UCSD-AML1 (cell line): ENCODE measurements at regions not wholly inside any gene's neighbourhood (a gene's known extent, or its start where the extent isn't known, plus 50 kb on each side); places are given as distances from the start of the nearest gene placed in this dataset.

Experiments
- DNase-seq: peaks from one replicate; lab custom pipeline; 2025; ENCODE audit not compliant: unreplicated experiment; lab: John Stamatoyannopoulos, UW

DNA sequence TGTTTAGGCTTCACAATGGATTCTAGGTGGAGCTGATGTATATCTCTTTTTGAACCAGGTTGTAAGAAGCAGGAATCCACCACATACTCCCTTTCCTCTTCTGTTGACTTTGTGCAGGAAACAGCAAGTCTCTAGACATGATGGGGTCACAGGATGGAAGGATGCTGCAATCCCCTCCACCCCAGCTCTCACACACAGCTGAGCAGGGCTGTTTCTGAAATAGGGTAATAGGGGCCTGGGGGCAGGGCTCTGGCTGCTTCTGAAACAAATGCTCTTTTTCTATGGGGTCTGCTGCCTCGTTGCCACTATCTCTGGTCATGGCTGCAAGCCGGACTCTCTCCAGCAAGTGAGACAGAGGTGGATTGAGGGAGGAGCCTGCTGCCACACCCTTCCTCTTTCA is 148.9 kb downstream of the SOX11 start:
- no peak for DNase-seq

DNA sequence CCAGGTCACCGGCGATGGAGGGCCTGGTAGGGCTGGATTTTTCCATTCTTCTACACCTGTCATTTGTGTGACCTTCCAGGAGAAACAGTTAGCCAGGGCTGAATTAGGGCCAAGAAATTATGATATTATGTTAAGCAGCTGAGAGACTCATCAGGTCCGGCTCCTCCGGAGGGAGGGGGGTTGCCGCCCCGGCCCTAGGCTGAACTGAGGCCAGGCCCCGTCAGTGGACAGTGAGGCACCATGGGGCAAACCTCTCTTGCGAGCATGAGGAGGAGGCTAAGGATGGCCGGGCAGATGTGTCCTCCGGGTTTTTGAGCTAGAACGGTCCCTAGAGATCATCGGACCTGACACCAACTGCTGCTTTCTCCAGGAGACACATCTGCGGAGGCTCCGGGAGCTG is 150.1 kb downstream of the SOX11 start:
- no peak for DNase-seq

DNA sequence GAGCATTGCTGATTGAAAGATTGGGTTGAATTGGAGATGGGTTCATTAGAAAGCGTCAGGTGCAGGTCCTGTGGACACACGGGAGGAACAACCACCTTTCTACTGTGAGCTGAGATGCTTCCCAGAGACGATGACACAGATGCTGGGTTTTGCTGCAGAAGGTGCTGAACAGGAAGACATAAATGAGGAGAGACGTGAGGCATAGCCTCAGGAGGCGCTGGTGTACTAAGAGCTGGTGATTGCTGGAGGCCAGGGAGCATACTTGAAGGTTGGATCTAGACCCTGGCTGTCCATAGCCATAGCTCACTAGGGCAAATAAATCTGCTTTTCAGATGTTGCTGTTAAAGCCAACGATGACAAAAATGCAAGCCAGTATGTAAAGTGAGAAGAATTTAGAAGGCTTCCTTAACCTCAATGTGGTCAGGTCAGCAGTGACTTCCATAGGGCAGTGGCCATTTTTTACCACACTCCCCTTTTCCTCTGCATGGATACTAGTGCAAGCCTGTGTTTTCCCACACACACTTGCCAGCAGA is 153.7 kb downstream of the SOX11 start:
- DNase-seq: no peak

DNA sequence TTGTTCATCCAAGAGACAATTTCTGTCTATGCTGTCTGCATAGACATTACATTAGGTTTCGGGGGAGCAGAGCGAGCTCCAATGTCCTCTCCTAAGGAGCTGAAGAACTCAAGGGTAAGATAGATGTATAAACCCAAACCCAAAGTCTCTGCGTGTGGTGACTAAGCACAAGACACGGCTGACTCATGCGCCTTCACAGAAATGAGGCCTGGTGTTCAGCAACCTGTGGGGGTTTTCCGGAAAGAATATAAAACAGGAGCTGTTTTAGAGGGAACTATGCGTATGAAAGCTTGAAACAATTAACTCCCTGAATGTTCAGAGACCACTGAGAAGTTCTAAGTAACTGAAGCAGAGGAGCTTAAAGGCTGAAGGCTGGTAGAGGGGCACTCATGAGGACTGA is 154.7 kb downstream of the SOX11 start:
- no peak for DNase-seq

DNA sequence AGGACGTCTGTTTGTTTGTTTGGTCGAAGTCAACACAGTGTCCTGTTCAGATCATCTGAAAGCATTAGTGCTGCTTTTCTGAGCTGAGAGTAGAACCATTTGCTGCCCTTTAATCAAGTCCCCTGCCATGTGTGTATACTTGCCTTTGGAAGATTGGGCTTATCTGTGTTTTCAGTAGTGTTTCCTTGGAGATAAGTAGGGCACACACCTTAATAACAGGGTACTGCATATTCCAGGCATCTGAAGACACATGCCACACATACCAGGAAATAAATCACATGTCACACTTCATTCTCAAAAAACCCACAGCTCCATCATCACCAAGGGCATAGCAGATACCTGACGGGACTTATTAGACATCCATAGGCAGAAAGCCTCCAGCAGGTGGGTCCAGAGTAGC is 157.4 kb downstream of the SOX11 start:
- no peak for DNase-seq

DNA sequence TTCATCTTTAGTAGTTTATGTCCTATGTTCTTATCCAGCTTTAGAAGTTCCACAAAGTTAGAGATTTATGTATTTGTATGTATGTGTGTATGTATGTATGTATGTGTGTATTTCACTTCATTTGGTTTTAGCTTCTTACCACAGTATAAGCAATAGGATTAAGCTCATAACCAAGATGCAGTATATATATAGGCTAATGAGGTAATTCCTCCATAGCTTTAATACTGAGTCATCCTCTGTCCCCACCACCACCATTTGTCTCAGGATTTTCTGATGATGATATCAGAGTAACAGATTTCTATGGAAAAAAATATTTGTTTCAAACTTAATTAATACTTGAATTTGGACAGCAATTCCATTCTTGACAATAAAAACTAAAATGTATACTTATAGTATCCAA is 159.2 kb downstream of the SOX11 start:
- no peak for DNase-seq

DNA sequence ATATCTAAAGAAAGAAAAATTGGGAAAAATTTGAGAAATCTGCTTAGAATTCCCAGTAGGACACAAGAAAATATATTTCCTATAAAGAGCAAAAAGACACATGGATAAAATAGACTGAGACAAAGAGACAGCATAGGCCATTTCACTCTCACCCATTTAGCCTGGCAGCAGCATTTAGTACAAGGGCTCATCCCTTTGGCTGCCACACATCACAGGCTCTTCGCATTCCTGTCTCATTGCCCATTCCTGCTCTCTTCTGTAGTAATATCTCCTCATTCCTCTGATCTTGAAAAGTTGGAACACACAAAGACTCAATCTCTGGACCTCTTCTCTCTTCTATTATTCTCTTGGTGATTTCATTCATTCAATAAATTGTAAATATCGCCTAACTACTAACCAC is 162.6 kb downstream of the SOX11 start:
- no peak for DNase-seq

DNA sequence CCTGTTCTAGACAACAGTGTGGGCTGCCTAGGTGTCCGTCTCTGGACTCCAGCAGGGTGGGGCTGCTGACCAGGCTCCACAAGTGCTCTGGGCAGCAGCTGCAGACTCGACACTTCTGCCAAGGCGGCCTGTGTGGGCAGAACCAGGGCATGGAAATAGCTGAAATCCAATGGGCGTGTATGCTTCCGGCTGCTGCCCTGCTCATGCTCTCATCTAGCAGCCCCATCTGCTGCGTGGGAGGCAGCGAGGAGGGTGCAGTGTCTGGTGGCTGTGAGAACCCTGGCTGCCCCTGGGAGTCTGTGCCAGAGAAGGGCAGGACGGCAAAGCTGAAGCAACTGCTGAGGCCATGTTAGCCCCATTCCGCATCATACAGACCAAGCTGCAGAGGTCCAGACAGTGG is 174.9 kb downstream of the SOX11 start:
- DNase-seq: no peak

DNA sequence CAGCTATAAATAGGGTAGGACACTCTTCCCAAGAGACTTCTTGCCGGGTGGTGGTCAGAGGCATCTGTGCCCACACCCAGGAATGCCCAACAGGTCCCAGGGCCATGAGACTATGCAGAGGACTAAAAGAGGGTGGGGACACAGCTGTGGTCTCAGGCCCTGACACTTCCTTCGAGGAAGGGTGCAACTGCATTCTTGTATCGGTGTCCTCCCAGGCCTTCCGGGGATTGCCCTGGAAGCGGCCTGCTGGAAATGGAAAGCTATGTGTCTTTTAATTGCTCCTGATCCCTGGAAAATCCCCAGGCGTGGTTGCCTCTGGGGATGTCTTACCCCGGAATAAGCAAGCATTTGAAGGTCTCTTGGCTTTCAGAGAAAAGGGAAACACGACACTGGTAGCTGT is 176.7 kb downstream of the SOX11 start:
- no peak for DNase-seq

DNA sequence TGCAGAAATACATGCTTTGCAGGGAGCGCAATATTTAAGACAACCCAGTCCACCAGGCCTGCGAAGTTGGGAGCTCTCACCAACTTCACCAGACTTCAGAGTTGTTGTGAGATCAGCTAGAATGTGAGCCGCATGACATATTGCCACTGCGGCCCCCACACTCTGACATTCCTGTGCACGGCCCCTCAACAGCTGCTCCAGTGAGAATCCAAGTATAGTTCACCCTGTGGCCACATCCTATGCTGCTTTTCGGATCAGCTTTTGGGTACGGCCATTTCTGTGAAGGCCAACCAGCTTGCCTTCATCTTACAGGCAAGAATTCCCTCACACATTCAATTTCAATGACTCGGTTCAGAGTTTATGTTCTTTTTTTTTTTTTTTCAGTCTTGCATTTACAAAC is 177.8 kb downstream of the SOX11 start:
- no peak for DNase-seq

DNA sequence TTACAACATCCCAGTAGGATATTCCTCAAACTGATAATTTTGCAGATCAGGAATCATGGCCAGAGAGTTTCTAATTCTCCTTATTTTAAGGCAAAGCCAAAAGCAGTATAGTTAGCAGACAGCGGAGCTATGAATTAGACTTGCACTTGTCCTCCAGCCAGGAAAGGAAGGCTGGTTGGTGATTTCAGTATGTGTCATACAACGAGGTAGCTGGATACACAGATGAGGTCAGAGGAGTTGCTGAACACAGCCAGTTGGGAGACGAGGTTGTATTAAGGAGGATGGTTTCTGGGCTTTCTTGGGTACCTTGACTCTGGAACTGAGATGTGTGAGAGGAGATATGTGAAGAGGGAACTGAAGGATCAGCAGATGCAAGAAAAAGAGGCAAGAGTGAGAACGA is 185.2 kb downstream of the SOX11 start:
- no peak for DNase-seq

DNA sequence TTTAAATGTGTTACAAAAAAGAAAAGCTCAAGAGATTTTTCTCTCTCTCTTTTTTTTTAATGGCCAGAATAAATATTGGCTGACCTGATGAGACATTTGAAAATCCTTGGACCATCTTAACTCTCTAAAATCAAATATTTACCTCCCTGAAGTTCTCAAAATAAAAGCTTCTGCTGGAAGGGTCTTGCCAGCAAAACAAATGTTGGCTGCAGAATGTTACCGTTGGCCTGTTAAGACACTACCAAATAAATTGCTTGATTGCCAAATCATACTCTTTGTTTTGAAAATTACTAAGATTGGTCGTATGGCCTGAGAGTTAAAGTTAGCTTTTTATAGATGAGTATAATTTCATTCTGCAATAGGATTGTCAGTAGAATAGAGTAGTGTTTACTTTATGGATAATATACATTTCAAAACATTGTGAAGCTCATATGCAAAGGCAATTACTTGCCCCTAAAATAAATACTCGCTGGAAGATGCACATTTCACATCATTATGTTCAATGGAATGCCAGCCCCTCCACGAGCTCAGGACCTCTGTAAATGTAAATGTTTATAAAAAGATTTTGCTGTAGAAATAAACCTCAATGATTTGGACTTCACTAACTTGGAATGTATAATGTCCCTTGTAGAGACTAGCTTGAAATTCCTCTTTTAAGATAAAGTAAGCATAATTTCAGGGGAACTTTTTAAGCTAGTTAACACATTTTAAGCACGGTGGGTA is 193.4 kb downstream of the SOX11 start:
- no peak for DNase-seq

DNA sequence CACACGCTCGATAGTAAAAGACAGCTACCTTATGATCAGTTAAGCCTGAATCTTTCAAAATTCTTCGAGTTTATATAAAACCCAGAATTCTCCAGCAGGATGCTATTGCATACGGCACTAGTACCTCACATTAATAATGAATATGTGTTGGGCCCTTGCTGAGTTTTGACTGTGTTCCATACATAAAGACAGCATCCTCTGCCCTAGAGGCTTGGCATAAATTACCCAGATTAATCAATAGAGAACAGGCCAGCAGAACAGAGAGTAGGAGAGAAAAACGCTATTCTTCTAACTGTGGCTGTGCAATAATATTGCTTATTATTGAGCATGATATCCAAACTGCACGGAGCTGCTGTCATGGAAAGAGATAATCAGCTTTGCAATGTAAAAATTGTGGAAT is 194.3 kb downstream of the SOX11 start:
- no peak for DNase-seq

DNA sequence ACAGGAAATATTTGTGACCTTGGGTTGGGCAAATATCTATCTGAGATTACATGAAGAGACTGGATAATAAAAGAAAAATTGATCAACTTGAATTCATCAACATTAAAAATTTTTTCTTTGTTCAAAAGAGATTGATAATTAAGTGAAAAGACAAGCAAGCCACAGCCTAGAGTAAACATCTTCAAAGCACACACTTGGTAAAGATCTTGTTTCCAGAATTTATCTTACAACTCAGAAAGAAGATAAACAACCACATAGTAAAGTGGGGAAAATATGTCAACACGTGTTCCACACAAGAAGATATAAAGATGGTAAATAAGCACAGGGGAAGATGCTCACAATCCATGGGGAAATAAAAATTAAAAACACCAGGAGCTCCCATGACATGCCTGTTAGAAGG is 195.9 kb downstream of the SOX11 start:
- DNase-seq: no peak

DNA sequence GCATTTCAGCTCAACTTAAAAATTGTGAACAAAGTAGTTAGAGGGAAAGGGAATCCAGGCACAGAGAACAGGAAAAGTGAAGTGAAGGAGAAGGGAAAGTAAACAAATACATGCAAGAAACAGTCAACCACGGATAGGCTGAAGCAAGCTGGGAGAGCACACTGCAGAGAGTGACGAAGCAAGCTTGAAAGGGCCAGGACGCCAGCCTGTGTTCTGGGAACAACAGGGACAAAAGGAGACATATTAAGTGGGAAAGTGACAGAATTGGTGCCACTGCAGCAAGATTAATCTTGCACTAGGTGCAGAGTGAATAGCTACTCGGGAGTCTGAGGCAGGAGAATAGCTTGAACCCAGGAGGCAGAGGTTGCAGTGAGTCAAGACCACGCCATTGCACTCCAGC is 197.3 kb downstream of the SOX11 start:
- DNase-seq: no peak

DNA sequence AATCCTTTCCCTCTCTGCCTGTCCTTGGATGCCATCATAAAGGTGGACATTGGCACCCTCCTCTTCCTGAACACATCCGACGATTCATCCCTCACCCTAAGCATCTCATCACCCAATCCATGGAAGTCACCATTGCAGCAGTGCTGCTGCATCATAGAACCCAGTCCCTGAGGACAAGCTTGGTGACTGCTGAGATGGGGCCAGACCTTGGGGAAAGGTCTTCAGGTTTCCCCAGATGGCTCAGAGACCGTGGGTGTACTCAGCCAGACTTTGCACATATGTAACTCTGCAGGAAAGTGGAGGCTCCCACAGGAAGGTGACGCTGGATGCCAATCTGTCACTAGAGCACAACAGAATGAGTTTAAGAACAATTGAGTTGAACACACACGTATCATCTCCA is 202.2 kb downstream of the SOX11 start:
- DNase-seq: no peak

DNA sequence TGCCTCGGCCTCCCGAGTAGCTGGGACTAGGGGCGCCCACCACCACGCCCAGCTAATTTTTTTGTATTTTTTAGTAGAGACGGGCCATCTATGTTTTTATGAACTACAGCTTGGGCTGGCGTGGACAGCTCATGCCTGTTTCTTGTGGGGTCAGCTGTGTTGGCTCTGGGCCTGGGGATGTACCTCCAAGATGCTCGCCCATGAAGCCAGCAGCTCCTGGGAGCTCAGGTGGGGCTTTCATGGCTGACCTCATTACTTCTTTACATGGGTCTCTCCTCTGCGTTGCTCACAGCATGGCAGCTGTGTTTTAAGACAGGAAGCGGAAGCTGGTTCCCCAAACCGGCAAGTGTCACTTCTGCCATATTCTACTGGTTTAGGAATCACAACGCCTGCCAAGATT is 203.1 kb downstream of the SOX11 start:
- no peak for DNase-seq

DNA sequence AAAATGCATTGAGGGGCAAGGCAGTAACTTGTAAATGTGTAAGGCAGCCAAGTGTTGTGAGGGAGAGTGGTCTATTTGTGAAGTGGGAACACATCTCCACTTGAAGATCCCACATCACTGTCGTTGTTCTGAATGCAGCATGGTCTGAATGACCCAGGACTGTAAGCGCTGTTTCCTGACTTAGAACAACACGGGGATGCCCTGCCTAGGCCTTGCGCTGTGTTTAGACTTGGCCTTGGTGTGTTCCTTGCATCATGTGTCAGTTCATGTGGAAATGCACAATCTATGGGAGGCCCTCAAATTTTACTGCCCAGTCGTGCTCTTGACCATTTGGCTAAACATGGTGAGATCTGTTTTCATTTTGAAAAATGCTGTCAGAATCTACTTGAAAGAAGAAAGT is 205.1 kb downstream of the SOX11 start:
- no peak for DNase-seq

DNA sequence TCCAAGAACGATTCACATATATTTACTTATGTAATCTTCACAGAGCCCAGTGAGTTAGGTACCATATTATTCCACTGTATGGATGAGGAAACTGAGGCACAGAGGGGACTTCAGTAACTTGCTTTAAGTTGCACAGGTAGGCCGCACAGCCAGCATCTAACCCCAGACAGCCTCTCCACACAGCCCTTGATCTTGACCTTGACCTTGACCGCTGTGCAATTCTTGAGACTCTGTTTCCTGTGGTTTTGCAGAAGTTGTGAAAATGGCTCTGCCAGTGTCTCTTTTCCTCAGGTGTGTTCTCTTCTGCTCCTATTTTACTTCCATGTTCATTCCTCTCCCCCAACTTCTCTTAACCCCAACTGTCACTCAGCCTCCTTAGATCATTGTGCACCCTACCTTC is 206.5 kb downstream of the SOX11 start:
- DNase-seq: no peak

DNA sequence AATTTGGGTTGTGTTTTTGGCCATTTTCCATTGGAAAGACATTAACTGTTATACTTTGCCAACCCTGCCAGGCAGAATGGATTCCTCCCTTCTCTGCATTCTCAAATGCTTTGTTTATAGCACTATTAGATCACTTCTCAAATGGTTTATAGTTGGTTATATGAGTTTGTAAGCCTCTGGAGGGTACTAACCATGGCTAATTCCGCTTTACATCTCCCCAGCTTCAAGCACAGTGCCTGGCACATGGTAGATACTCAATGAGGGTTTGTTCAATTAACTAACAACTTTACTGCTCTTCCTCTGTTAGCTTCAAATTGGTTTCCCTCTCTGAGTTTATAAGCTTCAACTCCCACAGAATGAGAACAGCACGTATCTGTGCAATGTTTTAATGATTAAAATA is 213.5 kb downstream of the SOX11 start:
- no peak for DNase-seq

DNA sequence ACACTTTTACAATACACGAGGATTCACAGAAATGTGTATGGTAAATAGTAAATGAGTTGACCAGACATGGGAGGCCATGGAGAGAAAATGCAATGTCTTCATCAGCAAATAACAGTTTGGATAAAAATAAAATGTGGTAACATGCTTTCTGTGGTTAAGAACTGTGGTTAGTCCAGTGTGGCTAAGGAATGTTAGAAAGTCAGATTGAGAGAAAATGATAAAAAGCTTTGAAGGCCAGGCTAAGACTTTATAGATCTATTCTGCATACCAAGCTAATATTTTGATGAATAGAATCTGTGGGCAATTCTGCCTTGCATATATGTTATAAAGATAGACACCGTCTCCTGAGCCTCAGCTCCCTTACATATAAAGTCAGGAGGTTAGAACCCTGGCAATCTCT is 215.9 kb downstream of the SOX11 start:
- DNase-seq: no peak

DNA sequence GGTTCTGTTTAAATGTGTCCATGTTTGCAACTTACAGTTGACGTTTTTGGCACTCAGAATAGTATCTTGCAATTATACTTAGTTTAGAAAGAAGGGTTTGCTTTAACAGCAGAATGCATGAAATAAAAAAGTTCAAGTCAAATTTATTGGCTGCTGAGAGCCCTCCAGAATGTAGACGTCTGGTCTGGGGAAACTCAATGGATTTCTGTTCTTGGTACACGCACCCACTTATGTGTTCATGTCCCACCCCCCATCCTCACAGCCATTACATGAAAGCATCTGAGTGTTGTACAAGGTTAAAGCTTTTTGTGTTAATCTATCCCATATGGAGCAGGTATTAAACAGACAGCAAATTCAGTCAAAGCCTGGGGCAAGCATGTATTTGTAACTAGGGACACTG is 219.5 kb downstream of the SOX11 start:
- no peak for DNase-seq

DNA sequence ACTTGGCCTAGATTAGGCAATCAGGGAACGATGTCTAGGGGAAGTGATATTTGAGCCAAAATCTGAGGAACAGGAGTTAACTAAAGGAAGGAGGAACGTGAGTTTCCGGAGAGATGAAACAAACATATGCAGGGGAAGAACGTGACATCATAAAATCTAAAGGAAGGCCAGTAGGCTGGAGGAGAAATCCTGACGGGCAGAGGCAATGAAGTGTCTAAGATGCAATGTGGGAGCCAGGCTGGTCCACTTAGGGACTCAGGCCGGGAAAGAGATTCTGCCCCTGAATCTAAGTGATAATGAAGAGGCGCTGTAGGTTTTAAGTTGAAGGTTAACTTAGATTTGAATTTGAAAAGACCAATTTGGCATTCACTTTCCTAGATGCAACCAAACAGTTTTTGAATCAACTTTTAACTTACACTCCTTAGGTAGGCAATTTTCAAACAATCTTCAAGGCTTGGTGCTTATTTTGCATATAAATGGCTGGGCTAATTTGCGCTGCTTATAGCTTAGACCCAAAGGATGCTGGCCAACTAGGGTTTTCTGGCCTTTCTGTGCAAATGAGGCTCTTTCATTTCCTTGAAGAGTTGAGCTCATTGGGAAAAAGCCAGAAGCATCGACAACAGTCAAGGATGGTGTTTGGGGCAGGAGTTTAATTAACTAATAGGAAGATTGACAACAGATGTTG is 221.7 kb downstream of the SOX11 start:
- DNase-seq: no peak
